ENCODE measurements at regions not wholly inside any gene's neighbourhood (a gene's known extent, or its start where the extent isn't known, plus 50 kb on each side); places are given as distances from the start of the nearest gene placed in this dataset.

- CTCF ChIA-PET, result no interaction called here
- H3K36me3 Mint-ChIP-seq, result no peaks in the 10 kb centered on the region
- H3K4me3 Mint-ChIP-seq, result no peak overlapping the region
- no peaks in the 10 kb centered on the region for H3K27me3 Mint-ChIP-seq
- H3K27ac Mint-ChIP-seq, result no peak overlapping the region
- DNase-seq, result no peak
- H3K9me3 Mint-ChIP-seq, result peaks cover 7% of the 10 kb centered on the region
- no peaks in the 10 kb centered on the region for H3K4me1 Mint-ChIP-seq
Measured at GRCh38 chr10:65314253-65314652, 1611.6 kb upstream of the LRRTM3 start.

- H3K9me3 Mint-ChIP-seq, result peaks cover 3% of the 10 kb centered on the region
- H3K4me3 Mint-ChIP-seq, result no peak overlapping the region
- H3K27ac Mint-ChIP-seq, result no peak overlapping the region
- no peaks in the 10 kb centered on the region for H3K36me3 Mint-ChIP-seq
- CTCF ChIA-PET, result no interaction called here
- no peaks in the 10 kb centered on the region for H3K4me1 Mint-ChIP-seq
- H3K27me3 Mint-ChIP-seq, result no peaks in the 10 kb centered on the region
- DNase-seq, result no peak
Measured at GRCh38 chr10:65319493-65319892, 1606.3 kb upstream of the LRRTM3 start.

- H3K27ac Mint-ChIP-seq, result no peak overlapping the region
- no peaks in the 10 kb centered on the region for H3K4me1 Mint-ChIP-seq
- no peaks in the 10 kb centered on the region for H3K9me3 Mint-ChIP-seq
- no peaks in the 10 kb centered on the region for H3K27me3 Mint-ChIP-seq
- no peak for DNase-seq
- no peak overlapping the region for H3K4me3 Mint-ChIP-seq
- H3K36me3 Mint-ChIP-seq, result no peaks in the 10 kb centered on the region
- CTCF ChIA-PET, result no interaction called here
Measured at GRCh38 chr10:65320236-65321026, 1605.4 kb upstream of the LRRTM3 start.

GRCh38 chr10:65323802-65324201 is 1602.0 kb upstream of the LRRTM3 start:
- Mint-ChIP-seq H3K4me3 (no peak overlapping the region), H3K36me3 (no peaks in the 10 kb centered on the region), H3K27me3 (no peaks in the 10 kb centered on the region), H3K9me3 (no peaks in the 10 kb centered on the region), H3K4me1 (no peaks in the 10 kb centered on the region), H3K27ac (no peak overlapping the region)
- no peak for DNase-seq
- CTCF ChIA-PET, result no interaction called here

GRCh38 chr10:65325913-65326312 is 1599.9 kb upstream of the LRRTM3 start:
- no peaks in the 10 kb centered on the region for H3K27me3 Mint-ChIP-seq
- DNase-seq, result no peak
- H3K4me3 Mint-ChIP-seq, result no peak overlapping the region
- no peaks in the 10 kb centered on the region for H3K9me3 Mint-ChIP-seq
- CTCF ChIA-PET, result no interaction called here
- no peaks in the 10 kb centered on the region for H3K36me3 Mint-ChIP-seq
- no peaks in the 10 kb centered on the region for H3K4me1 Mint-ChIP-seq
- H3K27ac Mint-ChIP-seq, result no peak overlapping the region

- H3K9me3 Mint-ChIP-seq, result peaks cover 2% of the 10 kb centered on the region
Measured at GRCh38 chr10:65328486-65328885, 1597.3 kb upstream of the LRRTM3 start.

GRCh38 chr10:65335311-65335710 is 1590.5 kb upstream of the LRRTM3 start:
- no peak overlapping the region for H3K27ac Mint-ChIP-seq
- no peaks in the 10 kb centered on the region for H3K27me3 Mint-ChIP-seq
- CTCF ChIA-PET, result no interaction called here
- H3K4me1 Mint-ChIP-seq, result no peaks in the 10 kb centered on the region
- no peaks in the 10 kb centered on the region for H3K36me3 Mint-ChIP-seq
- peaks cover 2% of the 10 kb centered on the region for H3K9me3 Mint-ChIP-seq
- DNase-seq, result no peak
- no peak overlapping the region for H3K4me3 Mint-ChIP-seq

More at GRCh38 chr10:65328486-65328885, 1597.3 kb upstream of the LRRTM3 start:
- DNase-seq, result no peak
- H3K4me3 Mint-ChIP-seq, result no peak overlapping the region
- no peaks in the 10 kb centered on the region for H3K4me1 Mint-ChIP-seq
- no peak overlapping the region for H3K27ac Mint-ChIP-seq
- no peaks in the 10 kb centered on the region for H3K27me3 Mint-ChIP-seq
- CTCF ChIA-PET, result no interaction called here
- H3K36me3 Mint-ChIP-seq, result no peaks in the 10 kb centered on the region

- H3K4me1 Mint-ChIP-seq, result no peaks in the 10 kb centered on the region
- no peak overlapping the region for H3K27ac Mint-ChIP-seq
- no peaks in the 10 kb centered on the region for H3K36me3 Mint-ChIP-seq
- CTCF ChIA-PET, result no interaction called here
- H3K9me3 Mint-ChIP-seq, result peaks cover 4% of the 10 kb centered on the region
- H3K4me3 Mint-ChIP-seq, result no peak overlapping the region
- no peaks in the 10 kb centered on the region for H3K27me3 Mint-ChIP-seq
- DNase-seq, result no peak
Measured at GRCh38 chr10:65340340-65340739, 1585.5 kb upstream of the LRRTM3 start.

GRCh38 chr10:65341323-65341925 is 1584.4 kb upstream of the LRRTM3 start:
- no peak for DNase-seq
- no peaks in the 10 kb centered on the region for H3K36me3 Mint-ChIP-seq
- CTCF ChIA-PET, result no interaction called here
- no peaks in the 10 kb centered on the region for H3K4me1 Mint-ChIP-seq
- H3K4me3 Mint-ChIP-seq, result no peak overlapping the region
- H3K9me3 Mint-ChIP-seq, result peaks cover 4% of the 10 kb centered on the region
- H3K27me3 Mint-ChIP-seq, result no peaks in the 10 kb centered on the region
- H3K27ac Mint-ChIP-seq, result no peak overlapping the region

GRCh38 chr10:65342245-65342644 is 1583.6 kb upstream of the LRRTM3 start:
- no peaks in the 10 kb centered on the region for H3K27me3 Mint-ChIP-seq
- H3K36me3 Mint-ChIP-seq, result no peaks in the 10 kb centered on the region
- H3K27ac Mint-ChIP-seq, result no peak overlapping the region
- CTCF ChIA-PET, result no interaction called here
- H3K9me3 Mint-ChIP-seq, result peaks cover 4% of the 10 kb centered on the region
- no peak overlapping the region for H3K4me3 Mint-ChIP-seq
- no peaks in the 10 kb centered on the region for H3K4me1 Mint-ChIP-seq
- DNase-seq, result no peak

- CTCF ChIA-PET, result no interaction called here
- Mint-ChIP-seq H3K27ac (no peak overlapping the region), H3K4me1 (no peaks in the 10 kb centered on the region), H3K27me3 (no peaks in the 10 kb centered on the region), H3K4me3 (no peak overlapping the region), H3K9me3 (peaks cover 8% of the 10 kb centered on the region), H3K36me3 (no peaks in the 10 kb centered on the region)
- no peak for DNase-seq
Measured at GRCh38 chr10:65346466-65346865, 1579.4 kb upstream of the LRRTM3 start.

GRCh38 chr10:65348637-65349036 is 1577.2 kb upstream of the LRRTM3 start:
- DNase-seq, result no peak
- H3K36me3 Mint-ChIP-seq, result no peaks in the 10 kb centered on the region
- no peak overlapping the region for H3K27ac Mint-ChIP-seq
- peaks cover 12% of the 10 kb centered on the region for H3K9me3 Mint-ChIP-seq
- H3K4me3 Mint-ChIP-seq, result no peak overlapping the region
- H3K4me1 Mint-ChIP-seq, result no peaks in the 10 kb centered on the region
- CTCF ChIA-PET, result no interaction called here
- H3K27me3 Mint-ChIP-seq, result no peaks in the 10 kb centered on the region

- no peaks in the 10 kb centered on the region for H3K27me3 Mint-ChIP-seq
- no peak for DNase-seq
- no peaks in the 10 kb centered on the region for H3K4me1 Mint-ChIP-seq
- H3K9me3 Mint-ChIP-seq, result peaks cover 10% of the 10 kb centered on the region
- no peaks in the 10 kb centered on the region for H3K36me3 Mint-ChIP-seq
- CTCF ChIA-PET, result no interaction called here
- no peak overlapping the region for H3K27ac Mint-ChIP-seq
- H3K4me3 Mint-ChIP-seq, result no peak overlapping the region
Measured at GRCh38 chr10:65350611-65351010, 1575.2 kb upstream of the LRRTM3 start.

- H3K4me3 Mint-ChIP-seq, result no peak overlapping the region
- CTCF ChIA-PET, result no interaction called here
- no peak for DNase-seq
- no peaks in the 10 kb centered on the region for H3K27me3 Mint-ChIP-seq
- H3K27ac Mint-ChIP-seq, result no peak overlapping the region
- peaks cover 11% of the 10 kb centered on the region for H3K9me3 Mint-ChIP-seq
- H3K36me3 Mint-ChIP-seq, result no peaks in the 10 kb centered on the region
- H3K4me1 Mint-ChIP-seq, result no peaks in the 10 kb centered on the region
Measured at GRCh38 chr10:65355141-65355680, 1570.6 kb upstream of the LRRTM3 start.

- CTCF ChIA-PET, result no interaction called here
- Mint-ChIP-seq H3K36me3 (no peaks in the 10 kb centered on the region), H3K4me3 (no peak overlapping the region), H3K27ac (no peak overlapping the region), H3K9me3 (peaks cover 8% of the 10 kb centered on the region), H3K4me1 (no peaks in the 10 kb centered on the region), H3K27me3 (no peaks in the 10 kb centered on the region)
- DNase-seq, result no peak
Measured at GRCh38 chr10:65358565-65358964, 1567.3 kb upstream of the LRRTM3 start.

All from activated naive CD4-positive, alpha-beta T cell treated with anti-CD3 and anti-CD28 coated beads, Interleukin-2, amount 10 ng/mL, durations not matched to agents 7 days and 5 days (primary cell).